Thyroid gland (tissue), 4 donors: ENCODE measurements at regions not wholly inside any gene's neighbourhood (a gene's known extent, or its start where the extent isn't known, plus 50 kb on each side); places are given as distances from the start of the nearest gene placed in this dataset.

Source experiments
- DNase-seq, 2 donors: peaks; one replicate each; pipeline ENCODE4 v3.0.0-alpha.2; 2019
- H3K27ac ChIP-seq, 3 donors: fragments of 200-600 bp; sonication (generic); 1 replicate in 2 of 3; 2 replicates in 1 of 3; pipeline ENCODE4 v1.5.1; 2016 to 2019; ENCODE audit warnings: mild to moderate bottlenecking in 1 of 3, moderate library complexity in 1 of 3
- H3K27me3 ChIP-seq: fragments of 200-600 bp; sonication (generic); one replicate; pipeline ENCODE4 v1.5.1; 2019
- H3K36me3 ChIP-seq, 2 donors: fragments of 200-600 bp; sonication (generic); one replicate each; pipeline ENCODE4 v1.5.1; 2016 to 2019
- H3K4me1 ChIP-seq, 2 donors: fragments of 200-600 bp; sonication (generic); one replicate each; pipeline ENCODE4 v1.5.1; 2017 to 2019
- H3K4me3 ChIP-seq, 3 donors: fragments of 200-600 bp; sonication (generic); replicated peaks in 1 of 3; 1 replicate in 2 of 3; 2 replicates in 1 of 3; pipeline ENCODE4 v1.5.1; 2016; ENCODE audit warnings: mild to moderate bottlenecking in 1 of 3
- H3K9me3 ChIP-seq: fragments of 200-600 bp; sonication (generic); one replicate; pipeline ENCODE4 v1.5.1; 2017
- POLR2A ChIP-seq, 2 donors: fragments of 450-650 bp; IDR thresholded peaks; one replicate each; pipeline ENCODE4 v1.6.1; 2017; ENCODE audit warnings: antibody characterized with exemption in 2 of 2, mild to moderate bottlenecking in 2 of 2, moderate library complexity in 1 of 2
- WGBS, 2 donors: methylation state at CpG; one replicate each; pipeline ENCODE4 v1.1.5; 2017; 5-methylcytosine and 5-hydroxymethylcytosine counted together
- intact Hi-C: fragments of 100-400 bp; cut with DNase I; formaldehyde crosslinking; loops from one replicate; pipeline ENCODE4 v1.15.1; 2023
- TF ChIP-seq, protein P1 (sequence below), 6 experiments: fragments of 200-600 bp in 3 of 6; fragments of 450-650 bp in 3 of 6; sonication (generic) in 3 of 6; IDR thresholded peaks; one replicate each; pipeline ENCODE4 v1.5.1; 2016 to 2019; ENCODE audit warnings: antibody characterized with exemption in 6 of 6, mild to moderate bottlenecking in 2 of 6, inconsistent platforms in 1 of 6, moderate library complexity in 1 of 6

DNA sequence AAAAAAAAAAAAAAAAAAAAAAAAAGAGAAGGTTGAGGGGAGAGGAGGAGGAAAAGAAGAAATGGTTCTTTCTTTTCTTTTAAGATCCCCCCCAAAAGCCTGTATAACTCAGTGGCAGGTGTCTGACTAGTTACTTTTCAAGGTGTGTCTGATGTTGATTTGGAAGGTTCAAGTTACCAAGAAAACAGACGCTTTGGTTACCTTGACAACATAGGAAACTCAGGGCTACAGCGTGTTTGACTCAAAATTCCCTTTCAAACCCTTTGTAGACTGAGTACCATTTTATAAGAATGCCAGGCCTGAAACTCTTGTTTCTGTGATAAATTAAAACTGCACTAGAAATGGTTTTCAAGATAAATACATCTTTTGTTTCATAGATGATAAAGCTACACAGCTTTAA is 286.8 kb downstream of the SKIDA1 start:
- intact Hi-C loops: no loop called here

DNA sequence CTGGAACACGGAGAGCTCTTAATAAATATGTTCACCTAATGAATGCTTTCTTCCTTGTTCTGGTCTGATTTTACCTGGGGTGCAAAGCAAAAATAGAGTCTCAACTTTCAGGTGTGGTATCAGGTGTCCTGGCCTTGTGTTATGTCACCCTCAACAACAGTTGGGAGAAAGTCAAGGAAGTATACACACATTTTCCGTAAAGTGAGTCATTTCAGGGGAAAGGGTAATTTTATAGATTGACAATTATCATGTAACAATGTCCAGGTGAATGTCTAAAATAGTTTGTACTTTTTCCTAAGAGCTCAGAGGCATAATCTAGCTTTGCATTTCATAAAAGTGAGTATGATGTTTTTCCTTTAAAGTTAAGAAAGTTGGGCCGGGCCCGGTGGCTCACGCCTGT is 287.4 kb downstream of the SKIDA1 start:
- Histone ChIP-seq H3K36me3 (no peaks in the 10 kb centered on the region), H3K4me1 (no peaks in the 10 kb centered on the region), H3K27me3 (no peaks in the 10 kb centered on the region), H3K27ac (no peak overlapping the region), H3K9me3 (no peaks in the 10 kb centered on the region), H3K4me3 (no peak overlapping the region)
- WGBS, 2 donors: 93 to 97% methylated on average over 5 of the region's 5 CpGs
- DNase-seq: no peak
- no peak for TF ChIP-seq POLR2A (IDR thresholded peaks at IDR 0.05)
- TF ChIP-seq, protein P1, sequence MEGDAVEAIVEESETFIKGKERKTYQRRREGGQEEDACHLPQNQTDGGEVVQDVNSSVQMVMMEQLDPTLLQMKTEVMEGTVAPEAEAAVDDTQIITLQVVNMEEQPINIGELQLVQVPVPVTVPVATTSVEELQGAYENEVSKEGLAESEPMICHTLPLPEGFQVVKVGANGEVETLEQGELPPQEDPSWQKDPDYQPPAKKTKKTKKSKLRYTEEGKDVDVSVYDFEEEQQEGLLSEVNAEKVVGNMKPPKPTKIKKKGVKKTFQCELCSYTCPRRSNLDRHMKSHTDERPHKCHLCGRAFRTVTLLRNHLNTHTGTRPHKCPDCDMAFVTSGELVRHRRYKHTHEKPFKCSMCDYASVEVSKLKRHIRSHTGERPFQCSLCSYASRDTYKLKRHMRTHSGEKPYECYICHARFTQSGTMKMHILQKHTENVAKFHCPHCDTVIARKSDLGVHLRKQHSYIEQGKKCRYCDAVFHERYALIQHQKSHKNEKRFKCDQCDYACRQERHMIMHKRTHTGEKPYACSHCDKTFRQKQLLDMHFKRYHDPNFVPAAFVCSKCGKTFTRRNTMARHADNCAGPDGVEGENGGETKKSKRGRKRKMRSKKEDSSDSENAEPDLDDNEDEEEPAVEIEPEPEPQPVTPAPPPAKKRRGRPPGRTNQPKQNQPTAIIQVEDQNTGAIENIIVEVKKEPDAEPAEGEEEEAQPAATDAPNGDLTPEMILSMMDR (IDR thresholded peaks at IDR 0.05): no peak
- intact Hi-C loops: no loop called here

More for the DNA sequence above, 286.8 kb downstream of the SKIDA1 start:
- H3K36me3 ChIP-seq: no peaks in the 10 kb centered on the region
- H3K9me3 ChIP-seq: no peaks in the 10 kb centered on the region
- no peaks in the 10 kb centered on the region for H3K4me1 ChIP-seq
- WGBS, 2 donors: 37 to 42% methylated on average over 2 of the region's 2 CpGs
- H3K27me3 ChIP-seq: no peaks in the 10 kb centered on the region
- no peak for DNase-seq
- no peak overlapping the region for H3K27ac ChIP-seq
- no peak for TF ChIP-seq POLR2A (IDR thresholded peaks at IDR 0.05)
- TF ChIP-seq, protein P1 (IDR thresholded peaks at IDR 0.05): no peak
- no peak overlapping the region for H3K4me3 ChIP-seq

DNA sequence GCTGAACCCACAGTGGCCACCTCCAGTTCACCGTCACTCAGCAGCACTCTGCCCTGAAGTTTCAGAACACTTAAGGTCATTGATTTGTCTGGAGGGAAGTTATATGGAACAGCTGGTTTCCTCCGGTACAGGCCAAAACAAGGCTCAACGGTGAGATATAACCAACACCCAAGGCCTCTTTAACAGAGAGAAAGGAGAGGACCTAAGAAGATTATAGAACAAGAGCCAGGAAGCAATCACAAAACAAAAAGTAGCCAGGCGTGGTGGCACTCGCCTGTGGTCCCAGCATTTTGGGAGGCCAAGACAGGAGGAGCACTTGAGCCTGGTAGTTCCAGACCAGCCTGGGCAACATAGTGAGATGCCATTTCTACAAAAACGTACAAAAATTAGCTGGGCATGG is 290.7 kb downstream of the SKIDA1 start:
- WGBS, 2 donors: 93 to 95% methylated on average over 6 of the region's 6 CpGs
- Histone ChIP-seq H3K4me1 (peaks cover 0 to 11% of the 10 kb centered on the region in 2 donors), H3K9me3 (no peaks in the 10 kb centered on the region), H3K27ac (no peak overlapping the region), H3K4me3 (no peak overlapping the region), H3K27me3 (no peaks in the 10 kb centered on the region), H3K36me3 (no peaks in the 10 kb centered on the region)
- TF ChIP-seq POLR2A (IDR thresholded peaks at IDR 0.05): no peak
- TF ChIP-seq, protein P1 (IDR thresholded peaks at IDR 0.05): no peak
- DNase-seq: no peak
- intact Hi-C loops: no loop called here

DNA sequence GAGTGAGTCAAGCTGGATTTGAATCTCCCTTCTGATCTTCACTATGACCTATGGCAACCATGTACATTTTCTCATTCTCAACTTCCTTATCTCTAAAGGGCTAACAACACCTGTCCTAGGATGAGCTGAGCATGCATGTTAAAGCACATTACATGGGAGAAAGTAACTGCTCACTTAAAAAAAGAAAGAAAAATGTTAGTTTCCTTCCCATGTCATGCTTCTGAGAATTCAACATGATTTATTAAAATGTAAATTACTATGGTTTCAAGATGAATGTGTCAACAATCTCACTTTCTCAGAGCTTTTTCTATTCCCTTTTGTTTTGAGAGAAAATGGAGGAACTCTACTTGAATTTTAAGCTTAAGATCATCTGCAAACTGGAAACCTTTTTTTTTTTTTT is 295.3 kb downstream of the SKIDA1 start:
- Histone ChIP-seq H3K27me3 (no peaks in the 10 kb centered on the region), H3K36me3 (no peaks in the 10 kb centered on the region), H3K27ac (no peak overlapping the region), H3K4me3 (no peak overlapping the region), H3K9me3 (no peaks in the 10 kb centered on the region), H3K4me1 (peaks cover 4 to 11% of the 10 kb centered on the region in 2 donors)
- TF ChIP-seq, protein P1 (IDR thresholded peaks at IDR 0.05): no peak
- no peak for TF ChIP-seq POLR2A (IDR thresholded peaks at IDR 0.05)
- no peak for DNase-seq
- intact Hi-C loops: no loop called here

DNA sequence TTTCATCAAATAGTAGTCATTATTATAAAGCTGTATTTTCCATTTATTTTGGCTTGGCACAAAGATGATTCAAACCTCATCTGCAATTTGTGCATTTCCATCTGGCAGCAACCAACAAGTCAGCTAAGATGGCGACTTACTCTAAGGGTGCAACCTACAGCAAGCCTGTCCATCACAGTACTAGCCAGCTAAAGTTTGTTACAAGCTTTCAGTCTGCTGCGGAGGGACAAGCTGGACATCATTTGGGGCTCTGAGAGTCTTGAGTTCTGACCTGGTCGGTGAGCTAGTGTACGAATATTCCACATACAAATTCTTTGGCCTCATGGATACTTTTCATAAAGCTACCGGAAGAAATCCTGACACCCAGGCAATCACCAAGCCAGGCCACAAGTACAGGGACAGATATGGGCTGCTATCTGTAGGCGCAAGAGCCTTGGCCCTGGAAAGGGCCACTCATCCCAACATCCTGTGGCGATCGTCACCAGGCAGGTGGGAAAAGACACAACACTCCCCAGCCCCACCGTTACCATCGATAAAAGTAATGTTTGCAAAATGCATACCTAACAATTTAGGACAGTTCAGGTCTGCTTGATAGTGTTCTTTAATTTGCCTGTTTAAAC is 307.6 kb downstream of the SKIDA1 start:
- H3K27ac ChIP-seq: peak overlapping the region; percentile 44 to 82 (median 77)
- no peak for TF ChIP-seq POLR2A (IDR thresholded peaks at IDR 0.05)
- TF ChIP-seq, protein P1 (IDR thresholded peaks at IDR 0.05): no peak
- peaks cover 6 to 16% of the 10 kb centered on the region in 2 donors for H3K4me1 ChIP-seq
- H3K9me3 ChIP-seq: no peaks in the 10 kb centered on the region
- 97 to 98% methylated on average over 10 of the region's 10 CpGs for WGBS, 2 donors
- H3K36me3 ChIP-seq: no peaks in the 10 kb centered on the region
- no peak overlapping the region for H3K4me3 ChIP-seq
- H3K27me3 ChIP-seq: no peaks in the 10 kb centered on the region
- intact Hi-C loops: no loop called here
- no peak for DNase-seq
